Mesenchymal stem cell (in vitro differentiated cells and primary cell): ENCODE measurements at regions not wholly inside any gene's neighbourhood (a gene's known extent, or its start where the extent isn't known, plus 50 kb on each side); places are given as distances from the start of the nearest gene placed in this dataset.

ENCODE experiments used
- DNase-seq: peaks from one replicate; pipeline ENCODE4 v3.0.0-alpha.2; 2013
- H2AFZ ChIP-seq: one replicate; pipeline ENCODE4 v1.6.1; 2013; ENCODE audit warnings: low read depth, mild to moderate bottlenecking, control low read depth, inconsistent platforms, low read length, moderate library complexity
- H2AK5ac ChIP-seq: 2 replicates; pipeline ENCODE4 v1.6.1; 2013; ENCODE audit warnings: low read length, moderate library complexity, mild to moderate bottlenecking, inconsistent platforms; ENCODE audit not compliant: severe bottlenecking
- H2BK120ac ChIP-seq: one replicate; pipeline ENCODE4 v1.6.1; 2013; ENCODE audit warnings: low read depth, mild to moderate bottlenecking, inconsistent platforms, low read length, moderate library complexity
- H2BK12ac ChIP-seq, 2 experiments: one replicate each; pipeline ENCODE4 v1.6.1; 2013; ENCODE audit warnings: inconsistent platforms in 2 of 2, low read length in 2 of 2, mild to moderate bottlenecking in 2 of 2, moderate library complexity in 2 of 2, control low read depth in 1 of 2
- H2BK15ac ChIP-seq: one replicate; pipeline ENCODE4 v1.6.1; 2013; ENCODE audit warnings: mild to moderate bottlenecking, low read depth, inconsistent platforms; ENCODE audit not compliant: poor library complexity, severe bottlenecking
- H2BK5ac ChIP-seq: 2 replicates; pipeline ENCODE4 v1.6.1; 2013; ENCODE audit warnings: low read depth, mild to moderate bottlenecking, low read length, control low read depth, inconsistent platforms; ENCODE audit not compliant: poor library complexity, severe bottlenecking
- H3K14ac ChIP-seq, 2 experiments: one replicate each; pipeline ENCODE4 v1.6.1; 2013; ENCODE audit warnings: inconsistent platforms in 2 of 2, low read length in 2 of 2, control low read depth in 1 of 2, mild to moderate bottlenecking in 1 of 2, moderate library complexity in 1 of 2
- H3K18ac ChIP-seq, 2 experiments: one replicate each; pipeline ENCODE4 v1.6.1; 2013; ENCODE audit warnings: inconsistent platforms in 2 of 2, low read length in 2 of 2, control low read depth in 1 of 2, low read depth in 1 of 2, mild to moderate bottlenecking in 1 of 2
- H3K23ac ChIP-seq, 2 experiments: one replicate each; pipeline ENCODE4 v1.6.1; 2013; ENCODE audit warnings: inconsistent platforms in 2 of 2, low read length in 2 of 2, mild to moderate bottlenecking in 2 of 2, moderate library complexity in 2 of 2, control low read depth in 1 of 2
- H3K27ac ChIP-seq: 2 replicates; pipeline ENCODE4 v1.5.1; 2013; ENCODE audit warnings: mild to moderate bottlenecking, moderate library complexity, low read length, control low read depth, inconsistent platforms; ENCODE audit not compliant: poor library complexity, severe bottlenecking
- H3K27me3 ChIP-seq, 2 experiments: 2 replicates each; pipeline versions ENCODE4 v1.6.1 to v1.7.0; 2013; ENCODE audit warnings: low read length in 2 of 2, mild to moderate bottlenecking in 2 of 2, moderate library complexity in 2 of 2, control low read depth in 1 of 2, inconsistent platforms in 1 of 2; ENCODE audit not compliant: control insufficient read depth in 1 of 2, insufficient read depth in 1 of 2
- H3K36me3 ChIP-seq, 2 experiments: 2 replicates each; pipeline versions ENCODE4 v1.6.1 to v1.7.0; 2013; ENCODE audit warnings: low read length in 2 of 2, control low read depth in 1 of 2, inconsistent platforms in 1 of 2, low read depth in 1 of 2, mild to moderate bottlenecking in 1 of 2; ENCODE audit not compliant: insufficient read depth in 2 of 2, control insufficient read depth in 1 of 2
- H3K4ac ChIP-seq, 2 experiments: one replicate each; pipeline ENCODE4 v1.6.1; 2013; ENCODE audit warnings: inconsistent platforms in 2 of 2, low read length in 2 of 2, mild to moderate bottlenecking in 2 of 2, moderate library complexity in 2 of 2, control low read depth in 1 of 2, low read depth in 1 of 2
- H3K4me1 ChIP-seq: 2 replicates; pipeline ENCODE4 v1.6.1; 2013; ENCODE audit warnings: low read depth, low read length, control low read depth; ENCODE audit not compliant: control insufficient read depth, insufficient read depth
- H3K4me2 ChIP-seq: 2 replicates; pipeline ENCODE4 v1.6.1; 2013; ENCODE audit warnings: low read length, mild to moderate bottlenecking, inconsistent platforms; ENCODE audit not compliant: poor library complexity, severe bottlenecking
- H3K4me3 ChIP-seq, 2 experiments: 2 replicates each; pipeline versions ENCODE4 v1.5.1 to v1.7.0; 2013; ENCODE audit warnings: low read length in 2 of 2, mild to moderate bottlenecking in 2 of 2, control low read depth in 1 of 2, low read depth in 1 of 2; ENCODE audit not compliant: insufficient read depth in 1 of 2
- H3K79me1 ChIP-seq: replicated peaks from 2 replicates; pipeline ENCODE4 v1.6.1; 2013; ENCODE audit warnings: mild to moderate bottlenecking, control low read depth, low read length, inconsistent platforms; ENCODE audit not compliant: poor library complexity, severe bottlenecking
- H3K9ac ChIP-seq: 2 replicates; pipeline ENCODE4 v1.7.0; 2013; ENCODE audit warnings: mild to moderate bottlenecking, low read length, moderate library complexity
- H3K9me3 ChIP-seq: 2 replicates; pipeline ENCODE4 v1.7.0; 2013; ENCODE audit warnings: mild to moderate bottlenecking, low read length; ENCODE audit not compliant: control insufficient read depth
- H4K8ac ChIP-seq: one replicate; pipeline ENCODE4 v1.6.1; 2013; ENCODE audit warnings: inconsistent platforms, mild to moderate bottlenecking, low read length, moderate library complexity
- H4K91ac ChIP-seq: one replicate; pipeline ENCODE4 v1.6.1; 2013; ENCODE audit warnings: mild to moderate bottlenecking, low read length, inconsistent platforms
- WGBS: methylation state at CpG from one replicate; pipeline ENCODE4 v1.1.7; 2013; ENCODE audit warnings: mixed read lengths; 5-methylcytosine and 5-hydroxymethylcytosine counted together

DNA sequence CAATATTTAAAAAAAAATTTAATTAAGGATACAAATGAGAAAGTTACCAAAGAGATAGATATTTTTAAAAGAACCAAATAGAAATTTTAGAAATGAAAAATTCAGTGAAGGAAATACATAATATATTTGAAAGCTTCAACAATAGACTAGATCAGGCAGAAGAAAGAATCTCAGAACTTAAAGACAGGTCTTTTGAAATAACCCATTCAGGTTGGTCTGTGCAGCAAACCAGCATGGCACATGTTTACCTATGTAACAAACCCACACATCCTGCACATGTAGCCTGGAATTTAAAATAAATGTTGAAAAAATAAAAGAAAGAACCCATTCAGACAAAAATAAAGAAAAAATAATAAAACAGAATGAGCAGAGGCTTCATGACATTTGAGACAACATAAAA lies 221.1 kb upstream of the ID4 start:
- no peak overlapping the region for H4K8ac ChIP-seq
- no peaks in the 10 kb centered on the region for H3K79me1 ChIP-seq
- H2BK15ac ChIP-seq: no peak overlapping the region
- H3K27me3 ChIP-seq: no peaks in the 10 kb centered on the region
- H3K23ac ChIP-seq: no peak overlapping the region
- H3K14ac ChIP-seq: no peak overlapping the region
- no peak overlapping the region for H2AFZ ChIP-seq
- H2BK5ac ChIP-seq: no peak overlapping the region
- no peak overlapping the region for H2BK12ac ChIP-seq
- H3K27ac ChIP-seq: no peak overlapping the region
- H3K4me2 ChIP-seq: no peak overlapping the region
- peaks cover 42% of the 10 kb centered on the region for H3K9me3 ChIP-seq
- H3K4ac ChIP-seq: no peak overlapping the region
- no peaks in the 10 kb centered on the region for H3K36me3 ChIP-seq
- H2AK5ac ChIP-seq: no peak overlapping the region
- H3K4me1 ChIP-seq: no peaks in the 10 kb centered on the region
- DNase-seq: no peak
- no peak overlapping the region for H3K4me3 ChIP-seq
- H4K91ac ChIP-seq: no peak overlapping the region
- H2BK120ac ChIP-seq: no peak overlapping the region
- no peak overlapping the region for H3K9ac ChIP-seq
- H3K18ac ChIP-seq: no peak overlapping the region

DNA sequence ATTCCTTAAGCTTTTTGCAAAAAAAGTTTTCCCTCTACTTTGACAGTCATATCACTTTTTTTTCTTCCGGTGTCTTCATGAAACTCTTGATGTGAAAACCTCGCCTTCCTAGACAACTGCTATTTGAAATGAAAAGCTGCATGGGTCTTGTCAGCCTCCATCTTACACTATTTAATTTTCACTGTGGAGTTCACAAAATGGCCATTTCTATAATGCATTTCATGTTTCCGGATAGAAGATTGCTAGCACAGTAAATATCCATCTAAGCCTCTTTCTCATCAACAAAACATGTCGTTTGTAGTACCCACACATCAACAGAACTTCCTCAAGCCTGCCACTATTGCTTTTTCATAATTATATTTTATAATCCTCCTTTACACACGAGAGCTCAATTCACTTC lies 204.9 kb upstream of the ID4 start:
- Histone ChIP-seq H3K36me3 (no peaks in the 10 kb centered on the region), H3K4ac (no peak overlapping the region), H3K4me3 (no peak overlapping the region), H2BK15ac (no peak overlapping the region), H3K9me3 (no peaks in the 10 kb centered on the region), H2AFZ (no peak overlapping the region), H3K9ac (no peak overlapping the region), H3K79me1 (no peaks in the 10 kb centered on the region), H3K27me3 (no peaks in the 10 kb centered on the region), H4K91ac (no peak overlapping the region), H2BK12ac (no peak overlapping the region), H3K23ac (no peak overlapping the region), H4K8ac (no peak overlapping the region), H2BK120ac (no peak overlapping the region), H3K4me2 (no peak overlapping the region), H3K4me1 (no peaks in the 10 kb centered on the region), H3K18ac (no peak overlapping the region), H2BK5ac (no peak overlapping the region), H3K27ac (no peak overlapping the region), H3K14ac (no peak overlapping the region), H2AK5ac (no peak overlapping the region)
- WGBS: 76% methylated on average over 5 of the region's 5 CpGs
- DNase-seq: no peak

DNA sequence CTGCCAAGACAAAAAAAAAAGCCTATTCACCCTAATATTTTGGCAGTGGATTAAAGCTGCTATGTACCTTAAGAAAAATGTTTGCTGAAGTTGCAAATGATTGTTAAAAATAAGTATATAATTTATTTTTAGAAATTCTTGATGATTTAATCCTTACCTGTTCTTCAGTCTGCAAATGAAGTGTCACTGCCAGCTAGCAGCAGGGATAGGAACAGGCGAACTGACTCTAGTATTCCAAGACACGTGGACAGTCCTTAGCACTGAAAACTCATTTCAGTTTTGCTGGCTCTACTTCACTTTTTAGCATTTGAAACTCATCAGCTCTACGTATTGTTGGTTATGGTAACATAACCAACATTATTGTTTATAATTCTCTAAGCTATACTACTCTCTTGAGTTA lies 204.4 kb upstream of the ID4 start:
- Histone ChIP-seq H2BK15ac (no peak overlapping the region), H3K4me1 (no peaks in the 10 kb centered on the region), H4K91ac (no peak overlapping the region), H3K4ac (no peak overlapping the region), H3K79me1 (no peaks in the 10 kb centered on the region), H2BK120ac (no peak overlapping the region), H3K14ac (no peak overlapping the region), H3K4me2 (no peak overlapping the region), H3K18ac (no peak overlapping the region), H4K8ac (no peak overlapping the region), H3K4me3 (no peak overlapping the region), H3K9ac (no peak overlapping the region), H3K23ac (no peak overlapping the region), H2AFZ (no peak overlapping the region), H3K27me3 (no peaks in the 10 kb centered on the region), H2AK5ac (no peak overlapping the region), H3K36me3 (no peaks in the 10 kb centered on the region), H2BK5ac (no peak overlapping the region), H3K9me3 (no peaks in the 10 kb centered on the region), H3K27ac (no peak overlapping the region), H2BK12ac (no peak overlapping the region)
- 75% methylated on average over 2 of the region's 3 CpGs for WGBS
- no peak for DNase-seq

DNA sequence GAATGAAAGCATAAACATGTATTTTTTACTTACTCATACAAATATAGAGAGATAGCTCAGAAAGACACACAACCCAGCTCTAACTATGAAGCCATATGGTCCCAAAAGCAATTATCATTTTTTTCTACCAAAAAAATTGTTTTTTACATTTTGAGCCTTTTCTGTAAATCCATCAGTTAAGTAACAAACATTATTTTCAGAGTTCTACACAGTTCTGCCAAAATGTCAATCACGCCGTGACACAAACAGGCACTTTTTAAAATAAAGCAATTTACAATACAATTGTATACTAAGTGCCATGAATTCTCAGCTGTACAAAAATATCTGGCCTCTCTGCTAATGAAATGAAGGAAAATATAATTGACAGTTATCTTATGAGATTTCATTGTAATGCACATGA lies 201.4 kb upstream of the ID4 start:
- WGBS: 100% methylated on average over 2 of the region's 2 CpGs
- no peak overlapping the region for H2BK12ac ChIP-seq
- H3K9ac ChIP-seq: no peak overlapping the region
- no peak overlapping the region for H4K8ac ChIP-seq
- H3K79me1 ChIP-seq: no peaks in the 10 kb centered on the region
- no peak overlapping the region for H3K4me3 ChIP-seq
- H3K18ac ChIP-seq: no peak overlapping the region
- no peaks in the 10 kb centered on the region for H3K36me3 ChIP-seq
- H3K27ac ChIP-seq: no peak overlapping the region
- H2BK5ac ChIP-seq: no peak overlapping the region
- H4K91ac ChIP-seq: no peak overlapping the region
- no peak overlapping the region for H3K23ac ChIP-seq
- no peak overlapping the region for H2BK120ac ChIP-seq
- no peak overlapping the region for H2BK15ac ChIP-seq
- no peaks in the 10 kb centered on the region for H3K4me1 ChIP-seq
- H2AFZ ChIP-seq: no peak overlapping the region
- H3K4me2 ChIP-seq: no peak overlapping the region
- H3K9me3 ChIP-seq: no peaks in the 10 kb centered on the region
- H3K14ac ChIP-seq: no peak overlapping the region
- no peak overlapping the region for H2AK5ac ChIP-seq
- DNase-seq: no peak
- no peaks in the 10 kb centered on the region for H3K27me3 ChIP-seq
- no peak overlapping the region for H3K4ac ChIP-seq
